ENCODE measurements at regions not wholly inside any gene's neighbourhood (a gene's known extent, or its start where the extent isn't known, plus 50 kb on each side); places are given as distances from the start of the nearest gene placed in this dataset.

- H3K4me1 Mint-ChIP-seq (ENCODE audit: low read depth) = no peaks in the 10 kb centered on the region
- no peaks in the 10 kb centered on the region for H3K27me3 Mint-ChIP-seq
- peaks cover 6% of the 10 kb centered on the region for H3K9me3 Mint-ChIP-seq (ENCODE audit: low read depth)
Observed at GRCh38 chr14:26138764-26139445, 458.9 kb downstream of the NOVA1 start.

GRCh38 chr14:26137161-26137560 lies 460.7 kb downstream of the NOVA1 start:
- Mint-ChIP-seq H3K4me3 (ENCODE audit: low read depth) (no peak overlapping the region), H3K27me3 (no peaks in the 10 kb centered on the region), H3K9me3 (ENCODE audit: low read depth) (peaks cover 6% of the 10 kb centered on the region), H3K36me3 (ENCODE audit: insufficient read depth) (no peaks in the 10 kb centered on the region), H3K4me1 (ENCODE audit: low read depth) (no peaks in the 10 kb centered on the region), H3K27ac (no peak overlapping the region)
- DNase-seq (ENCODE audit: low spot score, unreplicated experiment) = no peak
- no peak for TF ChIP-seq CTCF (IDR thresholded peaks at IDR 0.05; ENCODE audit: unreplicated experiment)

More at GRCh38 chr14:26138764-26139445, 458.9 kb downstream of the NOVA1 start:
- DNase-seq (ENCODE audit: low spot score, unreplicated experiment) = no peak
- no peak overlapping the region for H3K27ac Mint-ChIP-seq
- no peaks in the 10 kb centered on the region for H3K36me3 Mint-ChIP-seq (ENCODE audit: insufficient read depth)
- no peak for TF ChIP-seq CTCF (IDR thresholded peaks at IDR 0.05; ENCODE audit: unreplicated experiment)
- H3K4me3 Mint-ChIP-seq (ENCODE audit: low read depth) = no peak overlapping the region

- Mint-ChIP-seq H3K4me1 (ENCODE audit: low read depth) (no peaks in the 10 kb centered on the region), H3K27ac (no peak overlapping the region), H3K9me3 (ENCODE audit: low read depth) (peaks cover 1% of the 10 kb centered on the region), H3K27me3 (no peaks in the 10 kb centered on the region), H3K4me3 (ENCODE audit: low read depth) (no peak overlapping the region), H3K36me3 (ENCODE audit: insufficient read depth) (no peaks in the 10 kb centered on the region)
- no peak for TF ChIP-seq CTCF (IDR thresholded peaks at IDR 0.05; ENCODE audit: unreplicated experiment)
- DNase-seq (ENCODE audit: low spot score, unreplicated experiment) = no peak
Observed at GRCh38 chr14:26132061-26132645, 465.7 kb downstream of the NOVA1 start.

- Mint-ChIP-seq H3K27me3 (no peaks in the 10 kb centered on the region), H3K27ac (no peak overlapping the region), H3K36me3 (ENCODE audit: insufficient read depth) (no peaks in the 10 kb centered on the region), H3K9me3 (ENCODE audit: low read depth) (no peaks in the 10 kb centered on the region), H3K4me1 (ENCODE audit: low read depth) (no peaks in the 10 kb centered on the region), H3K4me3 (ENCODE audit: low read depth) (no peak overlapping the region)
- no peak for DNase-seq (ENCODE audit: low spot score, unreplicated experiment)
- TF ChIP-seq CTCF (IDR thresholded peaks at IDR 0.05; ENCODE audit: unreplicated experiment) = no peak
Observed at GRCh38 chr14:26130690-26131089, 467.1 kb downstream of the NOVA1 start.

- no peak for DNase-seq (ENCODE audit: low spot score, unreplicated experiment)
- no peak for TF ChIP-seq CTCF (IDR thresholded peaks at IDR 0.05; ENCODE audit: unreplicated experiment)
- no peak overlapping the region for H3K4me3 Mint-ChIP-seq (ENCODE audit: low read depth)
- H3K9me3 Mint-ChIP-seq (ENCODE audit: low read depth) = no peaks in the 10 kb centered on the region
- H3K36me3 Mint-ChIP-seq (ENCODE audit: insufficient read depth) = no peaks in the 10 kb centered on the region
- no peaks in the 10 kb centered on the region for H3K27me3 Mint-ChIP-seq
- no peaks in the 10 kb centered on the region for H3K4me1 Mint-ChIP-seq (ENCODE audit: low read depth)
- H3K27ac Mint-ChIP-seq = no peak overlapping the region
Observed at GRCh38 chr14:26128931-26129671, 468.7 kb downstream of the NOVA1 start.

Data from progenitor cell of endocrine pancreas (in vitro differentiated cells).